ENCODE measurements at regions not wholly inside any gene's neighbourhood (a gene's known extent, or its start where the extent isn't known, plus 50 kb on each side); places are given as distances from the start of the nearest gene placed in this dataset.

DNA sequence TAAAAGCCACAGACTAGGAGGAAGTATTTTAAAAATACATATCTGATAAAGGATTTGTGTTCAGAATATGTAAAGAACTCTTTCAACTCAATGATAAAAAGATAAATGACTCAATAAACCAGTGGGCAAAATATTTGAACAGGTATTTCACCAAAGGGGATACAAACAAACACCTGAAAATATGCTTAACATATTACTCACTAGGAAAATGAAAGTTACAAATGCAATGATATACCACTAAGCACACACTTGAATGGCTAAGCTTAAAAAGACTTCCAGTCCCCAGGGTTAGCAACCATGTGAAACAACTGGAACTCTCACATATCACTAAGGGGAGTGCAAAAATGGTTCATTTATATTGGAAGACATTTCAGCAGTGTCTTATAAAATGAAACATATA, 131.6 kb downstream of the SLIT2 start:
- no peak overlapping the region for H3K4me3 ChIP-seq
- H3K27me3 ChIP-seq: no peaks in the 10 kb centered on the region
- no peaks in the 10 kb centered on the region for H3K9me3 ChIP-seq
- H3K27ac ChIP-seq: no peak overlapping the region
- DNase-seq: no peak
- no peaks in the 10 kb centered on the region for H3K4me1 ChIP-seq
- no peaks in the 10 kb centered on the region for H3K36me3 ChIP-seq (replicated peaks in 1 of 2; ENCODE audit: insufficient read depth in 1 of 2, low read depth in 2 of 2)
- TF ChIP-seq POLR2A (IDR thresholded peaks at IDR 0.05): no peak
- TF ChIP-seq, protein P1, sequence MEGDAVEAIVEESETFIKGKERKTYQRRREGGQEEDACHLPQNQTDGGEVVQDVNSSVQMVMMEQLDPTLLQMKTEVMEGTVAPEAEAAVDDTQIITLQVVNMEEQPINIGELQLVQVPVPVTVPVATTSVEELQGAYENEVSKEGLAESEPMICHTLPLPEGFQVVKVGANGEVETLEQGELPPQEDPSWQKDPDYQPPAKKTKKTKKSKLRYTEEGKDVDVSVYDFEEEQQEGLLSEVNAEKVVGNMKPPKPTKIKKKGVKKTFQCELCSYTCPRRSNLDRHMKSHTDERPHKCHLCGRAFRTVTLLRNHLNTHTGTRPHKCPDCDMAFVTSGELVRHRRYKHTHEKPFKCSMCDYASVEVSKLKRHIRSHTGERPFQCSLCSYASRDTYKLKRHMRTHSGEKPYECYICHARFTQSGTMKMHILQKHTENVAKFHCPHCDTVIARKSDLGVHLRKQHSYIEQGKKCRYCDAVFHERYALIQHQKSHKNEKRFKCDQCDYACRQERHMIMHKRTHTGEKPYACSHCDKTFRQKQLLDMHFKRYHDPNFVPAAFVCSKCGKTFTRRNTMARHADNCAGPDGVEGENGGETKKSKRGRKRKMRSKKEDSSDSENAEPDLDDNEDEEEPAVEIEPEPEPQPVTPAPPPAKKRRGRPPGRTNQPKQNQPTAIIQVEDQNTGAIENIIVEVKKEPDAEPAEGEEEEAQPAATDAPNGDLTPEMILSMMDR (IDR thresholded peaks at IDR 0.05): no peak
- ATAC-seq: no peak
- intact Hi-C loops (cut with DNase I): no loop called here

DNA sequence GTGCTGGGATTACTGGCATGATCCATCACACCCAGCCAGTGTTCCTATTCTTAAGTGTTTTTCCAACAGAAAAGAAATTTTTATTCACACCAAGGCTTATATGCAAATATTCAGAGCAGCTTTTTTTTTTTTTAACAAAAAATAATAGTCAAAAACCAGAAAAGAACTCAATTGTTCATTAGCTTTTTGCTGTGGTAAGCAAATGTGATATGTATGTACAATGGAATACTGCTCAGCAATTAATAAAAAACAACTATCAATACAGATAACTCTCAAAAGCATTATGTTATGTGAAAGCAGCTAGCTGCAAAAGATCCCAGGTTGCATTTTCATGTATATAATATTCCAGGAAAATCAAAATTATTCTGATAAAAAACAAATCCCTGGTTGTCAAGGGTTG, 132.3 kb downstream of the SLIT2 start:
- H3K27me3 ChIP-seq: no peaks in the 10 kb centered on the region
- ATAC-seq: no peak
- H3K9me3 ChIP-seq: no peaks in the 10 kb centered on the region
- no peak for TF ChIP-seq POLR2A (IDR thresholded peaks at IDR 0.05)
- TF ChIP-seq, protein P1 (IDR thresholded peaks at IDR 0.05): no peak
- H3K4me3 ChIP-seq: no peak overlapping the region
- H3K27ac ChIP-seq: no peak overlapping the region
- DNase-seq: no peak
- no peaks in the 10 kb centered on the region for H3K36me3 ChIP-seq (replicated peaks in 1 of 2; ENCODE audit: insufficient read depth in 1 of 2, low read depth in 2 of 2)
- intact Hi-C loops (cut with DNase I): no loop called here
- no peaks in the 10 kb centered on the region for H3K4me1 ChIP-seq

DNA sequence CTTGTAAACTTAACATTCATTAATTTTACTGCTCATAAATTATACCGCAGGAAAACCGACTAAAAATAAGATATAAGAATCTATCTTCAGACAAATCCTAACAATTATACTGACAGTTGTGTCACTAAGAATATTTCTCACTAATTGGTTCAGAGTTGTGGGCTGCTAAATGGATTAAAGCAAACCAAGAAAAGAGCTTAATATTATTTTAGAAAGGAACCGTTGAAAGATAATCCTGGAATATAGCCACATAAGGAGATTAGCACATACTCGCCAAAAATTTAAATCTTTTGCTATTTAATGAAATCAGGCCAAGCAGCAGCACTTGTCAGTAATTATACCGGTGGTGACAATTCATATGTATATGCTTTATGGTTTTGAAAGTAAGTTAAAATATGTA, 132.8 kb downstream of the SLIT2 start:
- Histone ChIP-seq H3K4me3 (no peak overlapping the region), H3K27me3 (no peaks in the 10 kb centered on the region), H3K27ac (no peak overlapping the region), H3K36me3 (replicated peaks in 1 of 2; ENCODE audit: insufficient read depth in 1 of 2, low read depth in 2 of 2) (no peaks in the 10 kb centered on the region), H3K4me1 (no peaks in the 10 kb centered on the region), H3K9me3 (no peaks in the 10 kb centered on the region)
- DNase-seq (no peak), ATAC-seq (no peak)
- TF ChIP-seq, protein P1 (IDR thresholded peaks at IDR 0.05): no peak
- no peak for TF ChIP-seq POLR2A (IDR thresholded peaks at IDR 0.05)
- WGBS, 2 donors: 69 to 71% methylated on average over 5 of the region's 5 CpGs
- intact Hi-C loops (cut with DNase I): no loop called here

DNA sequence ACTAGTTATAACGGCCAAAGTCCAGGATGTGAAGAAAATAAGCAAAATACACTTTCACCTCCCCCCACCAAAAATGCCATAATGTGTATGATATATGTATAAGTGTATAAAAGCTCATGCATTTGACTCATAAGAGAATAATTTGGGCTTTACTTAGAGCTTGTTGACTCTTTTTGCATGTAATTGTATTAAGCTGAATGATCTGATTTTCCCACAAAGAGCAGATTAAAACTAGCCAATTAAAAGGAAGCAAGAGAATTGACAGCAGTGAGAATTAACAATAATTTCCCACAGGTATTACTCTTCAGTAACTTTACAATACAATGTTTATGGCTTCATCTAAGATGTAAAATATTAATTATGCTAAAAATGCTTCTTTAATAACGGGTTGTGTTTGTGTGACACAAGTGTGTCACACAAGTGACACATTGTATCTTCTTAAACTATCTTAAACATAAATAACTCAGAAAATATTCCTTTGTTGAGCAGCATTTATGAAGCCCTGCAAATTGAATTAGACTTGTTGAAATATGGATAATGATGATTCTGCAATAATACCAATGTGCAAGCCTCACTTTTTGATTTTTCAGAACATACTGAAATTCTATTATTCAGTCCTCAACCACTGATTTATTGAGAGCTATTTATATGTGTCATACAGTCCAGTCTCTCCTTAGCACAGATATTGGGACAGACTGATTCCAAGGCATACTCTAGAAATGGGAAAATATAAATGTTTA, 134.5 kb downstream of the SLIT2 start:
- H3K4me1 ChIP-seq: no peaks in the 10 kb centered on the region
- H3K9me3 ChIP-seq: no peaks in the 10 kb centered on the region
- no peaks in the 10 kb centered on the region for H3K27me3 ChIP-seq
- no peak overlapping the region for H3K27ac ChIP-seq
- no peak overlapping the region for H3K4me3 ChIP-seq
- H3K36me3 ChIP-seq (replicated peaks in 1 of 2; ENCODE audit: insufficient read depth in 1 of 2, low read depth in 2 of 2): no peaks in the 10 kb centered on the region
- DNase-seq: no peak
- intact Hi-C loops (cut with DNase I): no loop called here
- ATAC-seq: no peak
- no peak for TF ChIP-seq POLR2A (IDR thresholded peaks at IDR 0.05)
- TF ChIP-seq, protein P1 (IDR thresholded peaks at IDR 0.05): no peak
- WGBS, 2 donors: 54 to 58% methylated on average over 2 of the region's 2 CpGs

DNA sequence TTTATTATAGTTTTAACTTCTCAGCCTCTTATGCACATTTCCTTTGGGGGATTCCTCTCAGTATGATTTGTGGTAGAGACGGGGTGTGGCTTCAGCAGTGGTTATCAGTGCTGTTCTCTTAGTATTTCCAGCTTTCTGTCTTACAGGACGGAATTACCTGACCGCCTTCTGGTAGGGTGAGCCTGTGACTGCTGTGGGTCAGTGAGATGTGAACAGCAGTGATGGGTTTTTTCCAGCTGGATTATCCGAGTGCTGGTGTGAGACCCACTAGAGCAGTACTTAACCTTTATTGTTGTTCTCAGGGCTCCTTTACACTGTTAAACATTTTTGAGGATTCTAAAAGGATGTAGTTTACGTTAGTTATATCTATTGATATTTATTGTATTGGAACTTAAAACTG, 135.2 kb downstream of the SLIT2 start:
- no peak for ATAC-seq
- TF ChIP-seq, protein P1 (IDR thresholded peaks at IDR 0.05): no peak
- H3K4me3 ChIP-seq: no peak overlapping the region
- H3K27me3 ChIP-seq: no peaks in the 10 kb centered on the region
- no peaks in the 10 kb centered on the region for H3K9me3 ChIP-seq
- no peak for DNase-seq
- H3K27ac ChIP-seq: no peak overlapping the region
- 82 to 83% methylated on average over 5 of the region's 5 CpGs for WGBS, 2 donors
- H3K4me1 ChIP-seq: no peaks in the 10 kb centered on the region
- H3K36me3 ChIP-seq (replicated peaks in 1 of 2; ENCODE audit: insufficient read depth in 1 of 2, low read depth in 2 of 2): no peaks in the 10 kb centered on the region
- intact Hi-C loops (cut with DNase I): no loop called here
